Stimulated activated CD4-positive, alpha-beta T cell treated with anti-CD3 and anti-CD28 coated beads, TNF-alpha, amount 100 ng/mL, for 24 hours (primary cell): ENCODE measurements at regions not wholly inside any gene's neighbourhood (a gene's known extent, or its start where the extent isn't known, plus 50 kb on each side); places are given as distances from the start of the nearest gene placed in this dataset.

Experiments used
- DNase-seq, 3 experiments: peaks; one replicate each; pipeline ENCODE4 v3.0.0-alpha.2; 2020; ENCODE audit warnings: low read depth in 3 of 3

DNA sequence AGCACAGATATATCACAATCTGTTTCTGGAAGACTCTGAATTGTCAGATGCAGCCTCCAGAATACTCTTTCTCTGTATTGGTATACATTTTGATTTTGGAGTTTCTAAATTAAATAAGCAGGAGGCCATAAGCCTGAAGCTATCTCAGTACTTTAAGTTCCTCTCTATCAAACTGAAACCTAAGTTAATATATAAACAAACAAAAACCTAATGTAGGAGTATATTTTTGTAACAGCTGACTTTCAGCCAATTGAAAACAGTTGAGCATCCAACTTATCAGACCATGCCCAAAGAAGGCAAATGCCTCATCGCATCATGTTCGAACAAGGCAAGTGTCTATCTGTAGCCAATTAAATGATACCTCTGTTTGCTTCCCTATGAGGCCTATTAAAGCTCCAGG lies 1054.4 kb downstream of the AMY1C start:
- no peak for DNase-seq

DNA sequence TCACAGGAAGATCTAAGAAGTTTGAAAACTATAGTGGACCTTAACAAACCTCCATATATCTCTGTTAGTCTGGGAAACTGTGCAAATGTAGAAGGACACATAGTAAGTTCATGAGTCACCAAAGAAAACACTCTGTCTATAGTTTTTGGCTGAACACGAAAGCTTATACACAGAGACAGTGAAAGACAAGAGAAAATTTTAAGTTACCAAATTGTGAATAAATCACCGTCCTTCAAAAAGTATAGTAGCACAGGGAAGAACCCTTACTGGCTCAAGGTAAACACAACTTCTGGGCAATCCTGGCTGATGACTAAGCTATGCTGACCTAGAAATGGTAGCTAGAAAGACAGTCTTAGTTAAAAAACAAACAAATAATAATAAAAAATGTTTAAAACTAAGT lies 1057.9 kb downstream of the AMY1C start:
- no peak for DNase-seq

DNA sequence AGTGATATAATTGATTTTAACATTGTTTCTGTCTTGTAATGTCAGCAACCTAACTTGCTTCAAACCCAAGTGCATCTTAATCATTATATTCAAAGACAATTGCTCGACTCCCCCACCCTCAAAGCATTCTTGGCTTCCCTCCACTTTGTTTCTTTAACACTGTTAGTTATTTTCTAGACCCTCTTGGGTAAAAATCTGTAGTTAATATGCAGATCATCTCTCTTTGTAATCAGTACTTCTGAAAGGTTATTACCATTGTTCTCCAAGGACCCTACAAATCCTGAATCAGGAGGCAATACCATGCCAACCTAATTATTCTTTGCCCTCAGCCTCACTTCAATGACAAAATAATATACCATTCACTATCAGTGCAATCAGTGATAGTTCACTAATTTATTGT lies 1075.7 kb downstream of the AMY1C start:
- DNase-seq = no peak

DNA sequence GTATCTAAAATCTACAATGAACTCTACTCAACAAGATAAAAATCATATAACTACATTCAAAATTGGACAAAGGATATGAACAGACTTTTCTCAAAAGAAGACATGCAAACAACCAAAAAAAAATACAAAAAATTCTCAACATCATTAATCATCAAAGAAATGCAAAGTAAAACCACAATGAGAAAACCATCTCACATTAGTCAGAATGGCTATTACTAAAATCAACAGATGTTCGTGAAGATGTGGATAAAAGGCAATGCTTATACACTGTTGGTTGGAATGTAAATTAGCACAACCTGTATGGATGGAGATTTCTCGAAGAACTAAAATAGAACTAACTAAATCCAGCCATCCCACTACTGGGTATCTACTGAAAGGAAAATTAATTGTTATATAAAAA lies 1080.8 kb downstream of the AMY1C start:
- no peak for DNase-seq

DNA sequence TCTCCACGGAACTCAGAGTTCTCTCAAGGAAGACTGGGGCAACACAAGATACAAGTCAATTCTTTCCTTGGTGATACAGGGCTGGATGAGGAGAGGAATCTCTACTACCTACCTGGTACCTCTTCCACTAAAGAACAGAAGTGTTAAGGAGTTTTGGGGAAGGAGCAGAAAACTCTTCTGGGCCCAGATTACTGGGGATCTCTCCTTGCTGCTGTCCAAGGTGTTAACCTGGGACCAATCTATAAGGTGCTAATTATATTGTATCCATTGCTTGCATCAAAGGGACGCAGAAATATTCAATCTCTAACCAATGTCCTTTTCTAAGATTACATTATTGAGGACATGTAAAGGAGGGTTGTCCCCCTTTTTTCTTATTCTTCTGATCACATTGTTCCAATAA lies 1102.5 kb downstream of the AMY1C start:
- no peak for DNase-seq

DNA sequence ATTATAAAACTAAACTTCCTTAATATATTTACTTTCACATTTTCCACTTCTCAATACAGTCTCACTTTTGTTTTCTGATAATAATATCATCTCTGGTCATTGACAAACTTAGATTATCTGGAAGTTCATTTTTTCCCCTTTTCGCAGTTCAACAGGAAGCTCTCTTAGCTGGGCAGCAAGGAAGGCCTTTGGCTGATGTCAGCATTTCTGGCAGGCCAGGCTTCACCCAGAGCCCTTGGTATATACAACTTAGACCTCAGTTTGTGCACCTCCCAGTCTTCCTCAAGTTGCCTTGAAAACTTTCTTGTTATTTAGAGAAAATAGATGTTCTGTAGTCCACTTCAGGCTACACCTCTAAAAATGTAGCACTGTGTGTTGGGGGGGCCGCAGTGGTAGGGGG lies 1103.6 kb downstream of the AMY1C start:
- DNase-seq = no peak

DNA sequence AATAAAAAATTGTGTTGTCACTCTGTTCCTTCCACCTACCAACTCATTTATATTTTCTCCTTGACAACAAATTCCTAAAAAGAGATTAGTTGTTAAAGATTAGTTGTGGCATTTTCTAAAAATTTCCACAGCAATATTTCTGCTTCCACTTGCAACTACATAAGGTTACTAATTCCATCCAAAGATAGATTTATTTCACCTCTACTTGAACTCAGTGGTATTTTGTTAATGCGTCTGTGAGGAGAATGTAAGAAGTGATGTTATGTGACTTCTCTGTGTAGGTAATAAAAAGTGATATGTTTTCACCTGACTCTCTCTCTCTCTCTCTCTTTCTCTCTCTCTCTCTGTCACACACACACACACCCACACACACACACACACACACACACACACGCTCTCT lies 1104.8 kb downstream of the AMY1C start:
- DNase-seq = no peak

DNA sequence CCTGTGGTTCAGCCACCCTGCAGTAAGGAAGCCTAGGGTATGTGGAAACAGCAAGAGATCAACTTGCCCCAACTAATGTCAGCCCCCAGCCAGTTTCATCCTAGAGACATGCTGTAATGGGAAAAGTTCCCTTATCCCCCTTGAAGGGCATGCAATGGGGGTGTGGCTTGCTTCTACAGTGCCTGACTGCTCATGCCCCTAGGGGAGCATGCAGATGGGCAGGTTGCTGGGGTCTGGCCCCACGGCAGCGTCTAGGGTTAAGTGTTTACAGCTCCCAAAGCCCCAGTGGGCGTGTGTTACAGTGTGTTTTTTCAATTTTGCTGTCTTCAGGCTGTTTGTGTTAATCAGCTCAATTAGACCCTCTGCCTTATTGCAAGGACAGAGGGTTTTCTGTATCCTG lies 1105.9 kb downstream of the AMY1C start:
- DNase-seq = no peak

DNA sequence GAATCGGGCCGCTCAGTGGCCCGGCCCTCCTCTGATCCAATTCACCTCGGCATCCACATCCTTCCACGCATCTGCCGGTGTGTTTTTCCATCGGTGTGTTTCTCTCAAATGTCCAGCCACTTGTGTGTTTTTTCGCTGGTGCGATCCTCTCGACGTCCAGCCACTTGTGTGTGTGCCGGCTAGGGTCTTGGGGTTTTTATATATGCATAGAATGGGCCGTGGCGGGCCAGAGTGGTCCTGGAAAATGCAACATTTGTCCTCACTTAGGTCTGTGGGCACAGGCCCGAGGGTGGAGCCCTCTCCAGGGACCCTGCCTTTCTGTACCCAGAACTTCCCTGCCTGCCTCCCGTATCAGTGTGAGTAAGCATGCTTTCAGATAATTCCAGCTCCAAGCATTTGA lies 1106.4 kb downstream of the AMY1C start:
- no peak for DNase-seq

DNA sequence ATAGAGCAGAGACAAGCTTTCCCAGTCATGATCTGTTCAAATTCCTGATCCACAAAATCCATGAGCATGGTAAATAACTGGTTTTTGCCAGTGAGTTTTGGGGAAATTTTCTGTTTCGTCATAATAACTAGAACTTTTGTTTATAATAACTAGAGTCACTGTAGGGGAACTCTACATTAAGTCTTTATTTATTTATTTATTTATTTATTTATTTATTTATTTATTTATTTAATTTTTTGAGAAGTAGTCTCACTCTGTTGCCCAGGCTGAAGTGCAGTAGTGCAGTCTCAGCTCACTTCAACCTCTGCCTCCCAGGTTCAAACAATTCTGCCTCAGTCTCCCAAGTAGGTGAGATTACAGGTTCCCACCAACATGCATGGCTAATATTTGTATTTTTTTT lies 1106.8 kb downstream of the AMY1C start:
- DNase-seq = no peak

DNA sequence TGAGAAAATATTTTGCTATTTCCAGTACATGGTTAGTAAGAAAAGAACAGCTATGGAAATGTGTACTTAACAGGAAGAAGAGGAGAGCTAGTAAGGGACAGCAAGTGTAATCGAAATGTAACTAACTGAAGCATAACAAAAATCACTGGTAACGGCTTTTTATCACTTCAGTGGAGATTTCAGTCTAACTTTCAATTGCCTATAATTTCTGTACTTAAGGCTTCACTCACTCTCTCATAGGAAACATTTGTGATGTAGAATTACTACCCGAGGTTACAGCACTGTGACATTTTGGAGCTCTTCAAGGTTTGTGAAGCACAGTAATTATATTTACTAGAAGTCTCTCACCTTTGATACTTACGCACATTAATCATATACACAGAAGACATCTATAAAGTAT lies 1119.1 kb downstream of the AMY1C start:
- DNase-seq = no peak

DNA sequence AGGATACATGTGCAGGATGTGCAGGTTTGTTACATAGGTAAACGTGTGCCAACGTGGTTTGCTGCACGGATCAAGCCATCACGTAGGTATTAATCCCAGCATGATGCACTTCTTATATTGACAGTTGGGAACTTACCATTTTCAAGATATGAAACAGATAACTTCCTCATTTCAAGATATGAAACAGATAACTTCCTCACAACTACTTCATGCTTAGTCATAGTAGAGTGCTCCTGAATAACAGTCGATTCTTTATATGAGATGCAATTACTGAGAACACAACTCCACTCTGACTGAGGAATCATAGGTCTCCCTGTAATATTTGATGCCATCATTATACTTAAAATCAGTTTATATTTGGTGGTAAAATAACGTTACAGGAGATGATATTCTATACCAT lies 1124.3 kb downstream of the AMY1C start:
- no peak for DNase-seq

DNA sequence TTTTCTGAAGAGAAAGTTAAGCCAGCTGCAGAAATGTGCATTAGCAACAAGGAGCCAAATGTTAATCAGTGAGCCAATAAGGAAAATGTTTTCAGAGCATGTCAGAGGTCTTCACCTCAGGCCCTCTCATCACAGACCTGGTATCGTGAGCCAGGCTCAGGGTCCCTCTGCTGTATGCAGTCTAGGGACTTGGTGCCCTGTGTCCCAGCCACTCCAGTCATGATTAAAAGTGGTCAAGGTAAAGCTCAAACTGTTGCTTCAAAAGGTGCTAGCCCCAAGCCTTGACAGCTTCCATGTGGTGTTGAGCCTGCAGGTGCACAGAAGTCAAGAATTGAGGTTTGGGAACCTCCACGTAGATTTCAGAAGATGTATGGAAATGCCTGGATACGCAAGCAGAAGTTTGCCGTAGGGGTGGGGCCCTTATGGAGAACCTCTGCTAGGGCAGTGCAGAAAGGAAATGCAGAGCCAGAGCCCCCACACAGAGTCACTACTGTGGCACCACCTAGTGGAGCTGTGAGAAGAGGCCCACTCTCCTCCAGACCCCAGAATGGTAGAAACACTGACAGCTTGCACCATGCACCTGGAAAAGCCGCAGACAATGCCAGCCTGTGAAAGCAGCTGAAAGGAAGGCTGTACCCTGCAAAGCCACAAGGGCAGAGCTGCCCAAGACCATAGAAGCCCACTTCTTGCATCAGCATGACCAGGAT lies 1128.7 kb downstream of the AMY1C start:
- no peak for DNase-seq

DNA sequence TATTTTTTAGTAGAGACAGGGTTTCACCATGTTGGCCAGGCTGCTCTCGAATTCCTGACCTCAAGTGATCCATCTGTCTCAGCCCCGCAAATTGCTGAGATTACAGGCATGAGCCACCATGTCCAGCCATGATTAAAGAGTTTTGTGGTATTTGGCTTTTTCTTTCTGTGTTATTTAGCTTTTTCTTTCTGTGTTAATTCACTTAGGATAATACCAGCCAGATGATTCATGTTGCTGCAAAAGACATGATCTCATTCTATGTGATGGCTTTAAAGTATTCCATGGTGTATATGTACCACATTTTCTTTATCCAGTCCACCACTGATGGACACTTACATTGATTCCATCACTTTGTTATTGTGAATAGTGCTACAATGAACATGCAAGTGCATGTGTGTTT lies 1135.2 kb downstream of the AMY1C start:
- DNase-seq = no peak

DNA sequence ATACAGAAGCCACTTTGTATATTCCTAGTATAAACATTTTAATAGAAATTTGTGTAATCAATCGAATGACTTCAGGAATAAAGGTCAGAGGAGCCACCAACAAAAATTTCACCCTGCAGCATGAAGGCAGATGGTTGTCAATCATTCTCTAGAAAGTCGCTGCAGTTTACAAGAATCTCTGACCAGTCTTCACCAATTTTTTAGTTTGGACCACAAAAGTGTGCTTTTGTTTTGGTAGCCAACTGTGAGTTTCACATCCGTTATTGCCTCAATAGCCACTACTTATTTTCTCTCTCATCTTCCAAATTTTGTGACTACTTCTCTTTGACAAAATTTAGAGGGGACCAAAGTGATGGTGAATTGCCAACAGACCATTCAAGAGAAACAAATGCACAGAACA lies 1155.6 kb downstream of the AMY1C start:
- no peak for DNase-seq

DNA sequence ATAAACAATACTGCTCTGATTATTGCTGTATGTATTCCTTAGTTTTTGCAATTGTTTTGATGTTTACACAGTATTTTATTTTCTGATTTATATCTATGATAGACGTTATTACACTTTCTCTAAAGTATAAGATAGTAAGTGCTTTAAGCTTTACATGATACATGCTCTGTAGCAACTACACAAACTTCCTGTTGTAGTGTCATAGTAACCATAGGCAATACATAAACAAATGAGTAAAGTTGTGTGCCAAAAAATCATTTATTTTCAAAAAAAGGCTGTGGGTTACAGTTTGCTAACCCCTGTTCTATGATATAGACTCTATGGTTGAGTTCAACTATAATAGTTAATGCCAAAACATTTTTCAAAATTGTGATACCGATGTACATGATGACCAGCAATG lies 1156.4 kb downstream of the AMY1C start:
- no peak for DNase-seq

DNA sequence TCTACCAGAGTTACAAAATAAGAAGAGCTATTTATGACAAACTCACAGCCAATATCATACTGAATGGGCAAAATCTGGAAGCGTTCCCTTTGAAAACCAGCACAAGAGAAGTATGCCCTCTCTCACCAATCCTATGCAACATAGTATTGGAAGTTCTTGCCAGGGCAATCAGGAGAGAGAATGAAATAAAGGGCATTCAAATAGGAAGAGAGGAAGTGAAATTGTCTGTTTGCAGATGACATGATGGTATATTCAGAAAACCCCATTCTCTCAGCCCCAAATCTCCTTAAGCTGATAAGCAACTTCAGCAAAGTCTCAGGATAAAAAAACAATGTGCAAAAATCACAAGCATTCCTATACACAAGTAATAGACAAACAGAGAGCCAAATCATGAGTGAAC lies 1169.5 kb downstream of the AMY1C start:
- no peak for DNase-seq

DNA sequence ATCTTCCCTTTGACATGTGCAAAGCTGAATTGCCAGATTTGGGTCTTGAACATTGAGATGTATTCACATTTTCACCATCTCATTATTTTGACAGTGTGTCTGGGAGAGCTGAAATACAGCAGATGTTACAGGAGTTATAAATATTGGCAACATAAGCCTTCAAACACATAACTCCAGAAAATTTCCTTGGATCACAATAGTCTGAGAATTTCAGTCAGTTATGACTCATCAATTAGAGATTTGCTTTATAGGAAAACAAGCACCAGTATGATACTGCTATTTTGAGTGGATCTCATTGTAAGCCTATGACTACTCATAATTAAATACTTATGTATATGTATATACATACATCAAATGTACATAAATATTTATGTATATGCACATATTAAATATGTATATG lies 1171.8 kb downstream of the AMY1C start:
- DNase-seq = no peak

DNA sequence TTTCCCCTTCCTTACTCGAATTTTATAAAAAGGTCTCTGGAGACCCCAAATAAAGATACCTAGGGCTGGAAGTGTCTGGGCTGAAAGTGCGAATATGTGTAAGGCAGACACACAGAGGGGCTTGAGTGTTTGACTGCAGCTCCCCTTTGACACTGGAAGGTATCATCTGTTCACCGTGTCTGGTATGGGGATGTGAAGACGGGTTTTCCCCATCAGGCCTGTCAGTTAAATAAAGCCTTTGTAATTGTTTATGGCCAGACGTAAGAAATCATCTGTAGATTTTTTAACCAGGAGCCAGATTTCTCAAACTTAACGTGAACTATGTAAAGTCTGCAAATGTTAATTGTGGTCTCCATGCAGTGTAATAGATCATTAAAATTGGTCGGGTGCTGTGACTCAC lies 1173.4 kb downstream of the AMY1C start:
- DNase-seq = no peak

DNA sequence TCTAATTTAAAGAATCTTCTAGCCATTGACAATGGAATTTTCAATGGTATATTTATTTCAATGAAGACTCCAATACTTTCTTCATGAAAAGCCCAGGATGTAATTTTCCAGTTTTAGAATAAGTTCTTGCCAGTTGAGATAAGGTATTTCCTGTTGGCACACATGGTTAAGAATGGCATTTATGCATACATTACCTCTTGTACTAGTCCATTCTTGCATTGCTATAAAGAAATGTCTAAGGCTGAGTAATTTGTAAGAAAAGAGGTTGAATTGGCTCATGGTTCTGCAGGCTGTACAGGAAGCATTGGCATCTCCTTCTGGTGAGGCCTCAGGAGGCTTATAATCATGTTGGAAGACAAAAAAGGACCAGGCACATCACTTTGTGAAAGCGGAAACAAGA lies 1179.6 kb downstream of the AMY1C start:
- no peak for DNase-seq

DNA sequence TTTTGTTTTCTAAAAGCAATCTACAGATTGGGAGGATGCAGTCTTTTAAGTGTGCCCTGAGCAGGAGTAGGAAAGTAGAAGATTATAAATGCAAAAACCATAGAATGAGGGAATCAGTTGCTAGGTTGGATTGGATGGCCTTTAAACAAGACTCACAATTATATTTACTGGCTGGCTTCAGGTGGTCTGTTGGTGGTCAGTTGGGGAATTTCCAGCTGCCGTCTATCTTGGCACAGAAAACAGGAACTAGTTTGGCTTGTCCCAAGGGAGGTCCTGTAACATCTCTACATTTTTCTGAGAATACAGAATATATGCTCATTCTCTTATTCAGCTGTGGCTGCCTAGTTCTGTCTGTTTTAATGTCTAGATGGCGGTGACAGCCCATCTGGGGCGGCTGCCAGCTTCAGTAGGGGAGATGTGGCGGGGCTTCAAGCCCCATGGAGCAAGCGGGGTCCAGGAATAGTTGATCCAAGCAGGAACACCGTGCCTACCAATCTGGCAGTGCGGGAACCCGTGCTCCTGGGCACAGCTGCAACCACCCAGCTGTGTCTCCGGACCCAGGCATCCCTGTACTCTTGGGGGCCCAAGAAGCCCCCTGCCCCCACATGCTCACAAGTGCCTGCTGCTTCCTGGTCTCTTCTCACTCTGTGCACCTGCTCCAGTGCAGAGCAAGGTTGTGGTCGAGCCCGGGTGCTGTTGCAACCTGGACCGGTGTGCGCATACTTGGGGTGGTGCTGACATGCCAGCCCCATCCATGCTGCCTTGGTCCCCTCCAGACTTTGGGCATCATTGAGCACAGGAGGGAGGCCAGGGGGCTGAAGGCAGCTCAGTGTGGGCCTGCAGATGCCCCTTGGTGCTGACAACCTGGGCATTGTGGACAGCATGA lies 1182.6 kb downstream of the AMY1C start:
- no peak for DNase-seq

DNA sequence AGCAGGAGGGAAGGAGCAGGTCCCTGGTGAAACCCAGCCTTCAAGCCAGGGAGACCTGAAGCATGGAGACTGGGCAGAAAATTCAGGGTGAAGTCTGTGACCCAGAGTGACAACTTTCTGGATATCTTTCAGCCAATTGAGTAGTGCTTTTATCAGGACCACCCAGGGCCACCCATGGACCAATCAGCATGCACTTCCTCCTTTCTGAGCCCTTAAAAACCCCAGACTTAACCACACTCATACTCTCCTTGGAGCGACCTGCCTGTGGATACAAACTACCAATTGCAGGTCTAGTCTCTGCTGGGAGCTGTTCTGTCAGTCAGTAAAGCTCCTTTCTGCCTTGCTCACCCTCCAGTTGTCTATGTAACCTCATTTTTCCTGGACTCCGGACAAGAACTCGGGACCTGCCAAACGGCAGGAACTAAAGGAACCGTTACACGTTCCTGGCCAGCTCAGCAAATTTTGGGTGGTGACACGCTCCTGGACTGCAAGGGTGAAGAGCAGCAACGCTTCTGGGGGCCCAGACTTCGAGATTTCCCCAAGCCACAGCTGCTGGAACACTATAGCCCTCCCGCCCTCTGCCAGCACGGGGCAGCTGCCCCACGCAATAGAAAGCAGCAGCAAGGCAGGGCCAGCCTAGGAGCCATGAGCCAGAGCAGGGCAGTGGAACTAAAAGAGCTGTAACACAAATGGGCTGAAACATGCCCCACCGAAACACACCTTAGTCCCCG lies 1183.4 kb downstream of the AMY1C start:
- no peak for DNase-seq

DNA sequence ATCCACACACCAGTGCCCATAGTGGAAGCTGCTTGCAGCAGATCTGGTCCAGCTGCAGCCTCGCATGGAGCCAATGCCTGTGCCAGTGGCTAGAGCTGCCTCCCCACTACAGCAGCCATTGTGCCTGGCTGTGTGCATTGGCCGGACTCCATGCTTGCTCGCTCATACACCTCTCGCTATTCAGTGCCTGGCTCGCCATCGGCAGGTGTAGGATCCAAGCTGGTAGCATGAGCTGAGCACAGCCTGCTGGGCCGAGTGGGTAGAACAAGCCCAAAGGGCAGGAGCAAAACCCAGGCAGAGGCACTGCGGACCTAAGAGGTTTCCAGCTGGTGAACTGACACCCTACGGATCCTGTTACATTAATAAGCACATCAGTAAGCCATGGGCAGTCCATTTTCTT lies 1184.1 kb downstream of the AMY1C start:
- no peak for DNase-seq
